Panc1 (cell line): ENCODE measurements at regions not wholly inside any gene's neighbourhood (a gene's known extent, or its start where the extent isn't known, plus 50 kb on each side); places are given as distances from the start of the nearest gene placed in this dataset.

Experiments
- CTCF ChIP-seq: fragments of 450-650 bp; IDR thresholded peaks from 2 replicates; pipeline ENCODE4 v1.5.1; 2017; ENCODE audit warnings: mild to moderate bottlenecking
- REST ChIP-seq, 2 experiments: IDR thresholded peaks; 2 replicates each; pipeline ENCODE4 v1.6.1; 2011 to 2012; ENCODE audit warnings: low read depth in 2 of 2, control low read depth in 1 of 2, low read length in 1 of 2, mild to moderate bottlenecking in 1 of 2, moderate library complexity in 1 of 2; ENCODE audit not compliant: insufficient read depth in 1 of 2
- SIN3A ChIP-seq: IDR thresholded peaks from 2 replicates; pipeline ENCODE4 v1.6.1; 2012; ENCODE audit warnings: low read depth, mild to moderate bottlenecking, low read length, moderate library complexity, borderline replicate concordance; ENCODE audit not compliant: insufficient read depth
- TCF7L2 ChIP-seq: IDR thresholded peaks from 2 replicates; pipeline ENCODE4 v1.6.1; 2011; ENCODE audit warnings: mild to moderate bottlenecking, low read depth, low read length, inconsistent platforms

DNA sequence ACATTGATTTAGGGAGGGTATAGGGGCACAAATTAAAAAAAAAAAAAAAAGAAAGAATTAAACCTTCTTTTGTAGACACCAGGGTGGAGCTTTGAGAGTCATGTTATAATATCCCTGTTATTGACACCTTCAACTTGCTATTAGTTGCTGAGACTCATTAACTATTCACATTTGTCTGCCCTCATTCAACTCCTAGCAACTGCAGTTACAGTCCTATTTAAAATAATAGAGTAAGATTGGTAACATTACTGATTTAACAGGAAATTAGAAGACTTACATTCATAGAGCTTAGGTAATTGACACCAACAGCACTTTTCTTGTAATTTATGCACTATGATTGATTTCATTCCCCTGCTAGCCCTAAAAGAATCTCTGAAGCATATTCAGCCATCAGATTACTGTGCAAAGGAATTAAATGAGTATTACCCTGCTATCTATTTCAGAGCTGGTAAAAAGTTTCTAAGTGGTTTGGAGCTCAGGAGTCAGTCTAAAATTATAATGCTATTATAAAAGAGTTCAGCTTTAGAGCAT is 148.8 kb upstream of the TBL1XR1 start:
- TF ChIP-seq CTCF (no peak), TCF7L2 (no peak), REST (IDR thresholded peaks at IDR 0.05; ENCODE audit: insufficient read depth in 1 of 2, low read depth in 2 of 2, low read length in 1 of 2) (no peak), SIN3A (no peak)
